HG03175 (cell line): ENCODE measurements at regions not wholly inside any gene's neighbourhood (a gene's known extent, or its start where the extent isn't known, plus 50 kb on each side); places are given as distances from the start of the nearest gene placed in this dataset.
"Not testable (repeated sequence)": the region's sequence is repeated elsewhere in the genome, so short reads cannot be mapped to it uniquely, and the experiment has no call there.

Experiments
- ATAC-seq: cut with Tn5 transposase; IDR thresholded peaks from one replicate; pipeline ENCODE4 v1.9.1; 2021; ENCODE audit warnings: mild to moderate bottlenecking, moderate library complexity; ENCODE audit not compliant: unreplicated experiment

- not testable (repeated sequence) for ATAC-seq
Observed at GRCh38 chr9:18066608-18067007, 407.3 kb upstream of the ADAMTSL1 start.

GRCh38 chr9:18067548-18068120, 406.3 kb upstream of the ADAMTSL1 start:
- ATAC-seq = no peak

DNA sequence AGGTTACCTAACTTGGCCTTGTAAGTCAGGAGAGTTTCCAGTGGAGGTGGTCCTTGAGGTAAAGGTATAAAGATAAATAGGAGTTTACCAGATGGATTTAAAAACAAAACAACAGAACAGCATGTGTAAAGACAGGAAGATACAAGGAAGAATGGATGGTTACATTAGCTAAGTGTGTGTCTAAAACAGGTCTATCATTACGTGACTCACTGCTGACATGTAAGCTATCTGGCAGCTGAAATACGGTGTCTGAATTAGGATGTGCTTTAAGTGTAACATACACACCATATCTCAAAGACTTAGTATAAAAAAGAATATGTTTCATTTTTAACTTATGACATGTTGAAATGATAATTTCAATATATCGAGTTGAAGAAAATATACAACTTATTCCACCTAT, 405.1 kb upstream of the ADAMTSL1 start:
- ATAC-seq = no peak

- no peak for ATAC-seq
Observed at GRCh38 chr9:18071651-18072060, 402.3 kb upstream of the ADAMTSL1 start.

DNA sequence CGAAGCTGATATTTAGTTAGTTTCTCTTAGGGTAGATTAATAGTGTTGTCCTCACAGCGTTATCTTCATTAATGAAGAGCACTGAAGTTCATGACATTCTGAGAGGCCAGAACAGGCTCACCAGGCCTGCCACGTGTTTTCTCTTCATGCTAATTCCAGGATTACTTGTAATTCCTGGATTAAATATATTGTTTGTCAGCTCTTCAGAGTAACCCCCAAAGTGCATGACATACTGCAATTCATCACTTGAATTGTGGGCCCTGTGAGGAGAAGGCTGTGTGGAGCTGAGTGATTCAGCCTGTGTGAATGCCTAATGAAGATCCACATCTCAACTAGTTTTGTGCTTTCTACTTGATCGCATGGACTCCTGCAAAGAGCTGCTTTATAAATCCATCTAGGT, 401.0 kb upstream of the ADAMTSL1 start:
- ATAC-seq = no peak

GRCh38 chr9:18074041-18074440, 399.9 kb upstream of the ADAMTSL1 start:
- no peak for ATAC-seq

- no peak for ATAC-seq
Observed at GRCh38 chr9:18075253-18075952, 398.6 kb upstream of the ADAMTSL1 start.

DNA sequence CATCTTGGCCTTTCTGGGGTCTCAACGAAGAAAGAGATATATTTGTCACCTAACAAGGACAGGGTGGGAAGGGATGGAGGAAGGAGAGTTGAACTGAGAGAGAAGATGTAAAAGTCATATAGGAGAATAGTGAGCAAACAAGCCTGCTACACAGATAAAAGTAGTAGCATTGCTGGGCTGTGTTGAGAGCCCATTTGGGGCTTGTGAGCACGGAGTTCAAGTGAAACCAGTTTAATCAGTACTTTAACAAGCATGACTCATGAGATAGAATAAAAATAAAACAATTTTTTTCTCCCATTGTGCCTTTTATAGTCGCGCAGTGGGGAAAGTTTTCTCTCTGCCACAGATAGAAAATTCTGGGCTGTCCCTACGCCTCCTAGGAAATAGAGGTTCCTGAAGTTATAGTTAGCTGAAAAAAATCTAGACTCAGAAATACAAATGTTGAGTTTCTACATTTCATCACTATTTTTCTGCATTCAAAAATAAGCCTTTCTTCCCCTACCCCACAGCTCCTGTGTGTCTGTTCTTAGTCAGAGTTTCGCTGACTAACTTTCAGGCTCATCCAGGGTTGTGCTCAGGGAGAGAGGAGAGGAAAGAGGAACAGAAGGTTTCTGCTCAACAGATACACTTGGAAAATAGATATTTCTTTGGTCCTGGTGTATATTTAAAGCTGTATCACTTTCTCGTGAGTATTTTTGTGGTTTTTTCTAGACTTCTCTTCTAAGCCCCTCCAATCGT, 395.8 kb upstream of the ADAMTSL1 start:
- no peak for ATAC-seq

DNA sequence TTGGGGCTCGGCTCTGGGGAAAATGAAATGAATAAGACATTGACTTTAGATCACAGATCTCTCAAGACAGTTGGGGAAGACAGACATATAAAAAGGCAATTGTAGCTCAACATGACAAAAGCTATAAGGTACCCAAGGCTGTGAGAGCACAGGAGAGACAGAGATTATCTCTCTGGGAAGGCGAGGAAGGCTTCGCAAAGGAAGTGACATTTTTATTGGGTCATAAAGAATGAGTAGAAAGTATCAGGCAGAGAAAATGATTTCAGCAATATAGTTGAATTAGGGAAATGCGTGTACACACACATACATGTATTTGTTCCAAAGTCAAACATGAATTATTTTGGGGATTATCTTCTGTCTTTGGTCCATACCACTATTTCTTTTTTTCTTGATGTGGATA, 381.8 kb upstream of the ADAMTSL1 start:
- ATAC-seq = no peak

DNA sequence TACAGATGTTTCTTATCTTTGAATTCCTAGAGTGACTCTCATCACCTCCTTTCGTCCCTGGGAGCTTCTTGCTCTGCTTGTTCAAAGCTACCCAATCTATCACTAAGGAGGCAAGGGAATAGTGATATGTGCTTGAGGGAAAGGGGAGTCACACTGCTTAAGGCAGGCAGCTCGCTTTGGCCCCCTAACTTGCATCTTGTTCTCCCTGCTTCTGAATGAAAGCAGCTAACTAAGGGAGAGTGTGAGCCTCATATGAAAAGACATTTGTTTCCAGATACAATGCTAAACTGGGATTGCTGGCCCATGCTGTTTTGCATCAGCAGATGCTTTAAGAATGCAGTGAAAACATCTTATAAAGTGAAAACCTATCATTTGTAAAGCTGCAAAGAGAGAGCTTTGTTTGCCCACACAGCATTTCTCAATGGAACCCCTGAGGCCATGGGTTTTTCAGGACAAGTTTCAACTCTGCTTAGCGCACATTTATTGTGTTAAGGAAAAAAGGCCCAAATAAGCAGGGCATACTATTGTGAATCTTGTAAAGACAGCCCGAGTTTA, 367.9 kb upstream of the ADAMTSL1 start:
- no peak for ATAC-seq

DNA sequence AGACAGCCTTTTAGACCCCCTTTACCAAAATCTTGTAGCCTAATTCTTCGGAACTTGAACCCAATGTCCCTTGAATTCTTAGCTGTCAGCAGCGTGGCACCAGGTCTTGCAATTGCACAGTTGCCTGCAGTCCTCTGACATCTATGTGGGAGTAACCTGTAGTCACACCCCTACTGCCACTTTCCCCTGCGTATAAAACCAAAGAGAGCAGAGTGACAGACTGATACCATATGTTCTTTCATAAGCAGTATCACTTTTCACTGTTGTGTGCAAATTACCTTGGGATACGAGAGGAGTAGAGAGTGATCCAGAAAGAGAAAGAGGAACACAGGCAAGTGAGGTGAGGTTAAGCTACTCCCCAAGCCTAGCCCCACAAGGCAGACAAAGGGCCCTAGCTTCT, 364.3 kb upstream of the ADAMTSL1 start:
- no peak for ATAC-seq

- no peak for ATAC-seq
Observed at GRCh38 chr9:18111146-18111545, 362.8 kb upstream of the ADAMTSL1 start.

DNA sequence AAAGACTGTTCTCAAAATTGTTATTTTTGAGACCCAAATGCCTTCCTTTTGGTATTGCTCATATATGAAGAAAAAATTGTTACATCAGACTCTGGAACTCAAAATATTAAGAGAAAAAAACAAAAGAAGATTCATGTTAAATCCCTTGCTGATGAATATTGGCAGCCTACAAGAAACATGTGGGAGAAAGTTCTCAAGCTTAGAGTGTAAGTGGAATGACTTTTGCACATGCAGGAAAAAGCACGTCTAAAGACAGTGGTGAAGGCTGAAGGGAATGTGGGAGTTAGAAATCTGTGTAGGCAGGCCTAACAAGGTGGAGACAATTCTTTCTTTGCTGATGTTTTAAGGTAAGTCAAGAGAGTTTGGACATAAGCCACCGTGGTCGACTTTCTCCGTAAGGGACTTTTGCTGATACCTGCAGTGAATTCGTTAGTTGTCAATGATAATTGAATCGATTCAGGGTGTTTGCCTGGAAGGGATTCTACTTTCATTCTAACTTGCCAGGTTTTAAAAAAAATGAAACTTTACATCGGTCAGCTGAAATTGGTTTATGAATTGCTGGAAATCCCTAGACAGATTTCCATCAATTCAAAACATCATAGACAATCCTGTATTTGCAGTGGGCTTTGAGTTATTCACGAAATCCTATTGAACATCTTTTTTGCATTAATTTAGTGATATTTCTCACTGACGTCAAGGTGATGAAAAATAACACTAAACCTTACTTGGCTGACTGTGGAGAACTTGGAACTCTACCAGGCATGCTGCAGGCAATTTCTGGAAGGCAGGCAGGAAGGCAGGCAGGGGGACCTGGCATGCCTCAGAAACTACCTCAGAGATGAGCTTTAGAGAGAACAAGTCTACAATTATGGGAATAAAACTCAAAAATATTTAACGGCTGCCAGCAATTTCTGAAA, 359.1 kb upstream of the ADAMTSL1 start:
- ATAC-seq = no peak

- no peak for ATAC-seq
Observed at GRCh38 chr9:18118268-18118667, 355.7 kb upstream of the ADAMTSL1 start.

- no peak for ATAC-seq
Observed at GRCh38 chr9:18122171-18122570, 351.8 kb upstream of the ADAMTSL1 start.

GRCh38 chr9:18124760-18125159, 349.2 kb upstream of the ADAMTSL1 start:
- ATAC-seq = no peak

- ATAC-seq = no peak
Observed at GRCh38 chr9:18126831-18127498, 347.0 kb upstream of the ADAMTSL1 start.

- ATAC-seq = no peak
Observed at GRCh38 chr9:18127499-18127875, 346.5 kb upstream of the ADAMTSL1 start.

DNA sequence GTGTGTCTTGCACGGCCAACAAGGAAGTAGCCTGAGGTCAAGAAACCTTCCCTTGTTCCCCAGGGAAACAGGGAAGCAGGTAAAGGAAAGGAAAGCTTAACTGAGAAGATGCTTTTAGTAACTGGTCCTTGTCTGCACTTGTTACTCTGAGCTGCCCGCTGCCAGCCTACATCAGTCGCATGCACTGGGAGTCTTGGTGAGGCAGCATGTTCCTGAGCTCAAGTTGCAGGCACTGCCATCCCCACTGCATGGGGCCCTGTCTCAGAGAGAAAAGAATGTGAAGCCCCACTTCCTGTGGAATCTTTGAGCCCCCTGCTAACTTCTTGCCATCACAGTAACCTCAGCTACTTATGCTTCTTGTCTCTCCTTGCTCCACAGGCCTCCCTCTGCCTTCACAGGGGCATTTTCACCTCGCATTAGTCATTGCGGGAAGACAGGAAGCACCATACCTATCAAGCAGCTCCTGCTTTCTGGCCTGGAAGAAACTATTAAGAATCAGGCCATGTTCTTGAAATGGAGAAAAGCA, 344.1 kb upstream of the ADAMTSL1 start:
- no peak for ATAC-seq

- ATAC-seq = no peak
Observed at GRCh38 chr9:18136354-18136994, 337.5 kb upstream of the ADAMTSL1 start.
